ENCODE measurements at regions not wholly inside any gene's neighbourhood (a gene's known extent, or its start where the extent isn't known, plus 50 kb on each side); places are given as distances from the start of the nearest gene placed in this dataset.

GRCh38 chr3:78134496-78134895 lies 1094.6 kb downstream of the ROBO2 start:
- TF ChIP-seq CTCF (IDR thresholded peaks at IDR 0.05): no peak
- TF ChIP-seq POLR2A (IDR thresholded peaks at IDR 0.05): no peak

All from adrenal gland (tissue), 5 donors.